Astrocyte of the cerebellum (primary cell): ENCODE measurements at regions not wholly inside any gene's neighbourhood (a gene's known extent, or its start where the extent isn't known, plus 50 kb on each side); places are given as distances from the start of the nearest gene placed in this dataset.
A peak's percentile ranks its signal among the peaks of the same experiment; 100 is the strongest.

Experiments used
- DNase-seq: peaks from one replicate; pipeline ENCODE4 v3.0.0-alpha.2; 2011; ENCODE audit warnings: low read depth
- H3K4me3 ChIP-seq: 2 replicates; pipeline ENCODE4 v1.5.1; 2011; ENCODE audit warnings: mild to moderate bottlenecking, low read depth, low read length, moderate library complexity
- CTCF ChIP-seq: IDR thresholded peaks from 2 replicates; pipeline ENCODE4 v1.5.1; 2012; ENCODE audit warnings: low read length, low read depth, moderate library complexity, mild to moderate bottlenecking; ENCODE audit errors: missing control alignments
- in situ Hi-C: cut with HindIII; loops from 2 replicates; pipeline ENCODE4 v1.10.0; 2017; ENCODE audit warnings: low sequenced_read_pairs

GRCh38 chr4:92120810-92121498 lies 182.8 kb upstream of the GRID2 start:
- peak; percentile 77 for DNase-seq
- TF ChIP-seq CTCF: no peak
- H3K4me3 ChIP-seq: peak overlapping the region; percentile 6
- in situ Hi-C loops: no loop called here

GRCh38 chr4:92122911-92123310 lies 180.9 kb upstream of the GRID2 start:
- in situ Hi-C loops: no loop called here
- no peak for TF ChIP-seq CTCF
- H3K4me3 ChIP-seq: no peak overlapping the region
- DNase-seq: no peak

GRCh38 chr4:92128676-92129075 lies 175.1 kb upstream of the GRID2 start:
- no peak for TF ChIP-seq CTCF
- no peak overlapping the region for H3K4me3 ChIP-seq
- in situ Hi-C loops: no loop called here

GRCh38 chr4:92129408-92129994 lies 174.3 kb upstream of the GRID2 start:
- TF ChIP-seq CTCF: no peak
- in situ Hi-C loops: no loop called here
- no peak for DNase-seq
- no peak overlapping the region for H3K4me3 ChIP-seq

More at GRCh38 chr4:92128676-92129075, 175.1 kb upstream of the GRID2 start:
- no peak for DNase-seq

GRCh38 chr4:92136434-92136833 lies 167.3 kb upstream of the GRID2 start:
- TF ChIP-seq CTCF: no peak
- in situ Hi-C loops: no loop called here

GRCh38 chr4:92163348-92163747 lies 140.4 kb upstream of the GRID2 start:
- H3K4me3 ChIP-seq: no peak overlapping the region
- peak; percentile 24 for TF ChIP-seq CTCF
- no peak for DNase-seq
- in situ Hi-C loops: no loop called here

More at GRCh38 chr4:92136434-92136833, 167.3 kb upstream of the GRID2 start:
- DNase-seq: no peak
- H3K4me3 ChIP-seq: no peak overlapping the region
